Thyroid gland (tissue), 4 donors: ENCODE measurements at regions not wholly inside any gene's neighbourhood (a gene's known extent, or its start where the extent isn't known, plus 50 kb on each side); places are given as distances from the start of the nearest gene placed in this dataset.

Experiments used
- DNase-seq, 2 donors: peaks; one replicate each; pipeline ENCODE4 v3.0.0-alpha.2; 2019
- H3K27ac ChIP-seq, 3 donors: fragments of 200-600 bp; sonication (generic); 1 replicate in 2 of 3; 2 replicates in 1 of 3; pipeline ENCODE4 v1.5.1; 2016 to 2019; ENCODE audit warnings: mild to moderate bottlenecking in 1 of 3, moderate library complexity in 1 of 3
- H3K27me3 ChIP-seq: fragments of 200-600 bp; sonication (generic); one replicate; pipeline ENCODE4 v1.5.1; 2019
- H3K36me3 ChIP-seq, 2 donors: fragments of 200-600 bp; sonication (generic); one replicate each; pipeline ENCODE4 v1.5.1; 2016 to 2019
- H3K4me1 ChIP-seq, 2 donors: fragments of 200-600 bp; sonication (generic); one replicate each; pipeline ENCODE4 v1.5.1; 2017 to 2019
- H3K4me3 ChIP-seq, 3 donors: fragments of 200-600 bp; sonication (generic); replicated peaks in 1 of 3; 1 replicate in 2 of 3; 2 replicates in 1 of 3; pipeline ENCODE4 v1.5.1; 2016; ENCODE audit warnings: mild to moderate bottlenecking in 1 of 3
- H3K9me3 ChIP-seq: fragments of 200-600 bp; sonication (generic); one replicate; pipeline ENCODE4 v1.5.1; 2017
- POLR2A ChIP-seq, 2 donors: fragments of 450-650 bp; IDR thresholded peaks; one replicate each; pipeline ENCODE4 v1.6.1; 2017; ENCODE audit warnings: antibody characterized with exemption in 2 of 2, mild to moderate bottlenecking in 2 of 2, moderate library complexity in 1 of 2
- WGBS, 2 donors: methylation state at CpG; one replicate each; pipeline ENCODE4 v1.1.5; 2017; 5-methylcytosine and 5-hydroxymethylcytosine counted together
- intact Hi-C: fragments of 100-400 bp; cut with DNase I; formaldehyde crosslinking; loops from one replicate; pipeline ENCODE4 v1.15.1; 2023
- TF ChIP-seq, protein P1 (sequence below), 6 experiments: fragments of 200-600 bp in 3 of 6; fragments of 450-650 bp in 3 of 6; sonication (generic) in 3 of 6; IDR thresholded peaks; one replicate each; pipeline ENCODE4 v1.5.1; 2016 to 2019; ENCODE audit warnings: antibody characterized with exemption in 6 of 6, mild to moderate bottlenecking in 2 of 6, inconsistent platforms in 1 of 6, moderate library complexity in 1 of 6

DNA sequence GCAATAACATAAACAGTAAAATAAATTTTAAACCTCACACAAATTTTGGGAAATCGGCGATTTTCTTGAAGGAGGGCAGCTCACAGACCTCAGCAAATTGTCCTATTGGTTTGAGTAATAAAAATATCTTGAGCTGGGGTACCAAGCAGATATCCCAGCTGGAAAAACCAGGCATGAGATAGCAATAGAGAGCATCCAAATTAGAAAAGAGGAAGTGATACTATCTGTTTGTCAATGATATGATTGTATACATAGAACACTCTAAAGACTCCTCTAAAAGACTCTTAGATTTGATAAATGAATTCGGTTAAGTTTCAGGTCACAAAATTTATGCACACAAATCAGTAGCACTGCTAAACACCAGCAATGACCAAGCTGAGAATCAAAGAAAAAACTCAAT lies 90.5 kb upstream of the ACTRT1 start:
- Histone ChIP-seq H3K27me3 (no peaks in the 10 kb centered on the region), H3K36me3 (no peaks in the 10 kb centered on the region), H3K4me3 (no peak overlapping the region), H3K27ac (no peak overlapping the region), H3K9me3 (no peaks in the 10 kb centered on the region), H3K4me1 (no peaks in the 10 kb centered on the region)
- intact Hi-C loops = no loop called here
- no peak for DNase-seq
- 96 to 97% methylated on average over 3 of the region's 3 CpGs for WGBS, 2 donors
- TF ChIP-seq POLR2A (IDR thresholded peaks at IDR 0.05) = no peak
- TF ChIP-seq, protein P1, sequence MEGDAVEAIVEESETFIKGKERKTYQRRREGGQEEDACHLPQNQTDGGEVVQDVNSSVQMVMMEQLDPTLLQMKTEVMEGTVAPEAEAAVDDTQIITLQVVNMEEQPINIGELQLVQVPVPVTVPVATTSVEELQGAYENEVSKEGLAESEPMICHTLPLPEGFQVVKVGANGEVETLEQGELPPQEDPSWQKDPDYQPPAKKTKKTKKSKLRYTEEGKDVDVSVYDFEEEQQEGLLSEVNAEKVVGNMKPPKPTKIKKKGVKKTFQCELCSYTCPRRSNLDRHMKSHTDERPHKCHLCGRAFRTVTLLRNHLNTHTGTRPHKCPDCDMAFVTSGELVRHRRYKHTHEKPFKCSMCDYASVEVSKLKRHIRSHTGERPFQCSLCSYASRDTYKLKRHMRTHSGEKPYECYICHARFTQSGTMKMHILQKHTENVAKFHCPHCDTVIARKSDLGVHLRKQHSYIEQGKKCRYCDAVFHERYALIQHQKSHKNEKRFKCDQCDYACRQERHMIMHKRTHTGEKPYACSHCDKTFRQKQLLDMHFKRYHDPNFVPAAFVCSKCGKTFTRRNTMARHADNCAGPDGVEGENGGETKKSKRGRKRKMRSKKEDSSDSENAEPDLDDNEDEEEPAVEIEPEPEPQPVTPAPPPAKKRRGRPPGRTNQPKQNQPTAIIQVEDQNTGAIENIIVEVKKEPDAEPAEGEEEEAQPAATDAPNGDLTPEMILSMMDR (IDR thresholded peaks at IDR 0.05) = no peak

DNA sequence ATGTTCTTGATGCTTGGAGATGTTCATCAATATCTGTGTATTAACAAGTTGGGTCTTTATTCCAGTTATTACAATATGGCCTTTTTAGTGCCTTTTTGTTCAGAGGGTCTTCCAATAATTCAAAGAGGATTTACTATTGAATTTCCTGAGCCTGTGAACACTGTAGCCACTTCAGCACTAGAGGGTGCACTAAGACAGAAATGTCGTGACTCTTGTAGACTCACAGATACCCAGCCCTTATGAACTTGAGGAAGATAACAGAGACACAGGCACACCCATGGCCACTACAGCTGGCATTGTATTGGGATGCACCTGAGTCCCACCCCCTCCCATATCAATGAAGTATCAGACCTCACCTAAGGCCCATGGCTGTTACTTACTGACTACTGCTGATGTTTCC lies 54.4 kb upstream of the ACTRT1 start:
- intact Hi-C loops = no loop called here
- no peak for DNase-seq
- Histone ChIP-seq H3K9me3 (no peaks in the 10 kb centered on the region), H3K27ac (no peak overlapping the region), H3K36me3 (no peaks in the 10 kb centered on the region), H3K4me1 (no peaks in the 10 kb centered on the region), H3K4me3 (no peak overlapping the region), H3K27me3 (no peaks in the 10 kb centered on the region)
- TF ChIP-seq, protein P1 (IDR thresholded peaks at IDR 0.05) = no peak
- no peak for TF ChIP-seq POLR2A (IDR thresholded peaks at IDR 0.05)
- 18% methylated on average over 1 of the region's 1 CpG; no CpG with 5 or more reads in 1 of the 2 donors for WGBS, 2 donors

DNA sequence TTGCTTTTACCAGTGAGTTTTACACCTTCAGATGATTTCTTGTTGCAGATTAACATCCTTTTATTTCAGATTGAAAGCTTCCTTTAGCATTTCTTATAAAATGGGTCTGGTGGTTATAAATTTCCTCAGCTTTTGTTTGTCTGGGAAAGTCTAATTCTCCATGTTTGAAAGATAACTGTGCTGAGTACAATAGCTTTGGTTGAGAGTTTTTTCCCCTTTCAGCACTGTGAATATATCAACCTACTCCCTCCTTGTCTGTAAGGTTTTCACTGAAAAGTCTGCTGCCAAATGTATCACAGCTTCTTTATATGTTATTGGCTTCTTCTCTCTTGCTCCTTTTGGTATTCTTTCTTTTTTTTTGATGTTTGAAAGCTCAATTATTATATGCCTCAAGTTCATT lies 53.5 kb upstream of the ACTRT1 start:
- H3K4me3 ChIP-seq = no peak overlapping the region
- intact Hi-C loops = no loop called here
- no peaks in the 10 kb centered on the region for H3K36me3 ChIP-seq
- TF ChIP-seq POLR2A (IDR thresholded peaks at IDR 0.05) = no peak
- TF ChIP-seq, protein P1 (IDR thresholded peaks at IDR 0.05) = no peak
- DNase-seq = no peak
- H3K27me3 ChIP-seq = no peaks in the 10 kb centered on the region
- no peaks in the 10 kb centered on the region for H3K9me3 ChIP-seq
- H3K27ac ChIP-seq = no peak overlapping the region
- H3K4me1 ChIP-seq = no peaks in the 10 kb centered on the region
